ENCODE measurements at regions not wholly inside any gene's neighbourhood (a gene's known extent, or its start where the extent isn't known, plus 50 kb on each side); places are given as distances from the start of the nearest gene placed in this dataset.

DNA sequence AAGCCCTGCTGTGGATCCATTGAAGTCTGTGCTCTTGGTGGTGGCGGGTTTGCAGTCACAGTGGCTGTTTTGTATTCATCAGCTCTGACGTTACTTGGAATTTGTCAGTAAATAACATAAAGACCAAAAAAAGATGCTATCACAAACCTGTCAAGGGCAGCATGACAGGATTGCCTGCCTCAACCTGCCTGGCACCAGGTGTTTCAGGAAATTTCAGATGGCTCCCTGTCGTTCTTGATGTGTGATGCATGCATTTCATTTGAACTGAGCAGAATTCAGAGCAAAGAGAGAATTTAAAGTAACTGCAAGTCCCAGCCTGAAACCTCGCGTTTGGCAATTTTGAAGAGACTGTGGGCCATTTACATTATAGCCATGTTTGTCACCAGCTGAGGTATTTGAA lies 50.3 kb upstream of the EPC2 start:
- Mint-ChIP-seq H3K36me3 (ENCODE audit: low read depth) (no peaks in the 10 kb centered on the region), H3K9me3 (no peaks in the 10 kb centered on the region), H3K4me3 (no peak overlapping the region), H3K27ac (no peak overlapping the region), H3K4me1 (ENCODE audit: low read depth) (no peaks in the 10 kb centered on the region), H3K27me3 (no peaks in the 10 kb centered on the region)
- Histone ChIP-seq H3K4me1 (ENCODE audit: insufficient read depth, low read length) (no peaks in the 10 kb centered on the region), H3K27ac (ENCODE audit: low read depth in 1 of 2, low read length in 2 of 2) (no peak overlapping the region), H3K36me3 (ENCODE audit: insufficient read depth, low read length) (no peaks in the 10 kb centered on the region), H3K4me3 (ENCODE audit: low read length) (no peak overlapping the region), H3K9me3 (ENCODE audit: control insufficient read depth in 1 of 2, insufficient read depth in 1 of 2, low read length in 2 of 2) (no peaks in the 10 kb centered on the region), H3K27me3 (ENCODE audit: control insufficient read depth in 1 of 2, insufficient read depth in 2 of 2, low read length in 2 of 2) (no peaks in the 10 kb centered on the region)
- intact Hi-C loops (cut with DNase I, micrococcal nuclease): no loop called here
- TF ChIP-seq CTCF (IDR thresholded peaks at IDR 0.05): no peak
- CTCF ChIA-PET: no interaction called here
- DNase-seq (no peak), ATAC-seq (ENCODE audit: poor library complexity) (no peak)
- POLR2A ChIA-PET: no interaction called here

All from CD4-positive, alpha-beta T cell (primary cell).